GM18498 (cell line): ENCODE measurements at regions not wholly inside any gene's neighbourhood (a gene's known extent, or its start where the extent isn't known, plus 50 kb on each side); places are given as distances from the start of the nearest gene placed in this dataset.

ENCODE experiments used
- ATAC-seq: cut with Tn5 transposase; IDR thresholded peaks from one replicate; pipeline ENCODE4 v1.9.1; 2021; ENCODE audit warnings: mild to moderate bottlenecking, moderate library complexity; ENCODE audit not compliant: unreplicated experiment

- no peak for ATAC-seq
These were observed 594.0 kb upstream of the JAG1 start for GRCh38 chr20:11267762-11268335.

GRCh38 chr20:11270566-11270965, 596.8 kb upstream of the JAG1 start:
- no peak for ATAC-seq

GRCh38 chr20:11271319-11271718, 597.5 kb upstream of the JAG1 start:
- ATAC-seq: no peak

- ATAC-seq: no peak
These were observed 598.3 kb upstream of the JAG1 start for GRCh38 chr20:11271920-11272594.

GRCh38 chr20:11274141-11274594, 600.4 kb upstream of the JAG1 start:
- ATAC-seq: peak; percentile 81

GRCh38 chr20:11275740-11276139, 601.9 kb upstream of the JAG1 start:
- no peak for ATAC-seq

- ATAC-seq: no peak
These were observed 603.4 kb upstream of the JAG1 start for GRCh38 chr20:11277170-11277569.

- no peak for ATAC-seq
These were observed 604.1 kb upstream of the JAG1 start for GRCh38 chr20:11277858-11278257.

GRCh38 chr20:11278461-11278860, 604.7 kb upstream of the JAG1 start:
- ATAC-seq: no peak

- no peak for ATAC-seq
These were observed 607.4 kb upstream of the JAG1 start for GRCh38 chr20:11281240-11281639.

GRCh38 chr20:11281768-11282167, 608.0 kb upstream of the JAG1 start:
- no peak for ATAC-seq

- ATAC-seq: no peak
These were observed 613.3 kb upstream of the JAG1 start for GRCh38 chr20:11287126-11287525.

- no peak for ATAC-seq
These were observed 621.5 kb upstream of the BTBD3 start for GRCh38 chr20:11296221-11296620.

GRCh38 chr20:11296951-11297350, 620.7 kb upstream of the BTBD3 start:
- ATAC-seq: no peak

GRCh38 chr20:11301699-11302098, 616.0 kb upstream of the BTBD3 start:
- ATAC-seq: no peak

GRCh38 chr20:11302436-11302835, 615.3 kb upstream of the BTBD3 start:
- ATAC-seq: no peak

GRCh38 chr20:11304795-11305194, 612.9 kb upstream of the BTBD3 start:
- no peak for ATAC-seq

- ATAC-seq: no peak
These were observed 612.3 kb upstream of the BTBD3 start for GRCh38 chr20:11305406-11305805.

GRCh38 chr20:11311659-11312224, 606.0 kb upstream of the BTBD3 start:
- no peak for ATAC-seq

GRCh38 chr20:11315525-11315924, 602.2 kb upstream of the BTBD3 start:
- no peak for ATAC-seq

GRCh38 chr20:11316244-11316643, 601.4 kb upstream of the BTBD3 start:
- no peak for ATAC-seq

- no peak for ATAC-seq
These were observed 597.7 kb upstream of the BTBD3 start for GRCh38 chr20:11320033-11320432.
